NCI-H510A treated with DMSO at 0.1 percent for 48 hours (cell line): ENCODE measurements at regions not wholly inside any gene's neighbourhood (a gene's known extent, or its start where the extent isn't known, plus 50 kb on each side); places are given as distances from the start of the nearest gene placed in this dataset.

Experiments used
- DNase-seq: peaks from one replicate; lab custom pipeline; 2025; lab: John Stamatoyannopoulos, UW

- no peak for DNase-seq
Observed at GRCh38 chr6:63371104-63371715, 51.4 kb upstream of the LGSN start.

GRCh38 chr6:63372951-63373533 is 53.3 kb upstream of the LGSN start:
- no peak for DNase-seq

GRCh38 chr6:63389191-63389844 is 69.5 kb upstream of the LGSN start:
- no peak for DNase-seq

GRCh38 chr6:63391203-63391970 is 71.6 kb upstream of the LGSN start:
- no peak for DNase-seq

GRCh38 chr6:63392092-63392724 is 72.4 kb upstream of the LGSN start:
- DNase-seq = no peak

GRCh38 chr6:63394656-63395308 is 75.0 kb upstream of the LGSN start:
- no peak for DNase-seq

- DNase-seq = no peak
Observed at GRCh38 chr6:63395381-63395780, 75.6 kb upstream of the LGSN start.

- peak; percentile 5 for DNase-seq
Observed at GRCh38 chr6:63403725-63404124, 83.9 kb upstream of the LGSN start.

- no peak for DNase-seq
Observed at GRCh38 chr6:63410435-63411426, 90.9 kb upstream of the LGSN start.

- no peak for DNase-seq
Observed at GRCh38 chr6:63415286-63415685, 95.5 kb upstream of the LGSN start.

GRCh38 chr6:63418741-63419140 is 99.0 kb upstream of the LGSN start:
- no peak for DNase-seq

GRCh38 chr6:63424636-63425035 is 104.9 kb upstream of the LGSN start:
- no peak for DNase-seq

- DNase-seq = no peak
Observed at GRCh38 chr6:63425493-63425892, 105.7 kb upstream of the LGSN start.

GRCh38 chr6:63426844-63427243 is 107.1 kb upstream of the LGSN start:
- DNase-seq = no peak

- DNase-seq = no peak
Observed at GRCh38 chr6:63427951-63428350, 108.2 kb upstream of the LGSN start.

- no peak for DNase-seq
Observed at GRCh38 chr6:63430985-63431519, 111.3 kb upstream of the LGSN start.

GRCh38 chr6:63434943-63435342 is 115.2 kb upstream of the LGSN start:
- DNase-seq = no peak

- DNase-seq = no peak
Observed at GRCh38 chr6:63436356-63436755, 116.6 kb upstream of the LGSN start.

- DNase-seq = no peak
Observed at GRCh38 chr6:63437058-63437457, 117.3 kb upstream of the LGSN start.

- peak; percentile 70 for DNase-seq
Observed at GRCh38 chr6:63440057-63440456, 120.3 kb upstream of the LGSN start.
